ENCODE measurements at regions not wholly inside any gene's neighbourhood (a gene's known extent, or its start where the extent isn't known, plus 50 kb on each side); places are given as distances from the start of the nearest gene placed in this dataset.
"Not testable (repeated sequence)": the region's sequence is repeated elsewhere in the genome, so short reads cannot be mapped to it uniquely, and the experiment has no call there.

DNA sequence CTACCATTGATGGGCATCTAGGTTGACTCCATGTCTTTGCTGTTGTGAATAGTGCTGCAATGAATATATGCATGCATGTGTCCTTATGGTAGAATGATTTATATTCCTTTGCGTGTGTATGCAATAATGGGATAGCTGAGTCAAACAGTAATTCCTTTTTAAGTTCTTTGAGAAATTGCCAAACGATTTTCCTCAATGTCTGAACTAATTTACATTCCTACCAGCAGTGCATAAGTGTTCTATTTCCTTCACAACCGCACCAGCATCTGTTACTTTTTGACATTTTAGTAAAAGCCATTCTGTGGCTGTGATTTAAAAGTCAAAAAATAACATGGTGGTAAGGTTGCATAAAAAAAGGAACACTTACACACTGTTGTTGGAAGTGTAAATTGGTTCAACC, 103.1 kb upstream of the FAM47B start:
- Histone ChIP-seq H3K9me3 (no peaks in the 10 kb centered on the region), H3K27ac (no peak overlapping the region), H3K27me3 (no peaks in the 10 kb centered on the region), H3K4me3 (no peak overlapping the region), H3K4me1 (no peaks in the 10 kb centered on the region), H3K36me3 (no peaks in the 10 kb centered on the region)
- intact Hi-C loops (cut with DNase I) = no loop called here
- ATAC-seq (no peak), DNase-seq (no peak)
- TF ChIP-seq POLR2A (IDR thresholded peaks at IDR 0.05) (no peak), CTCF (IDR thresholded peaks at IDR 0.05) (no peak)
- WGBS (ENCODE audit: insufficient coverage, low coverage, low lambda C conversion rate, missing lambda C conversion rate) = 49% methylated on average over 3 of the region's 3 CpGs

GRCh38 chrX:34841205-34841604, 101.4 kb upstream of the FAM47B start:
- ATAC-seq; intact Hi-C loops (cut with DNase I): not testable (repeated sequence)

GRCh38 chrX:34848281-34848680, 94.3 kb upstream of the FAM47B start:
- no peak overlapping the region for H3K4me3 ChIP-seq
- ATAC-seq = no peak

More at GRCh38 chrX:34841205-34841604, 101.4 kb upstream of the FAM47B start:
- not testable (repeated sequence) for H3K4me3 ChIP-seq, H3K27ac ChIP-seq, DNase-seq, H3K4me1 ChIP-seq, H3K9me3 ChIP-seq, H3K27me3 ChIP-seq, H3K36me3 ChIP-seq

GRCh38 chrX:34849371-34849770, 93.2 kb upstream of the FAM47B start:
- ATAC-seq = no peak
- H3K27me3 ChIP-seq = no peaks in the 10 kb centered on the region
- no peak for DNase-seq
- intact Hi-C loops (cut with DNase I) = no loop called here
- TF ChIP-seq POLR2A (IDR thresholded peaks at IDR 0.05) = no peak
- TF ChIP-seq CTCF (IDR thresholded peaks at IDR 0.05) = no peak
- H3K36me3 ChIP-seq = no peaks in the 10 kb centered on the region
- no peaks in the 10 kb centered on the region for H3K9me3 ChIP-seq
- H3K27ac ChIP-seq = no peak overlapping the region
- WGBS (ENCODE audit: insufficient coverage, low coverage, low lambda C conversion rate, missing lambda C conversion rate) = 11% methylated on average over 1 of the region's 1 CpG
- H3K4me3 ChIP-seq = no peak overlapping the region
- no peaks in the 10 kb centered on the region for H3K4me1 ChIP-seq

More at GRCh38 chrX:34848281-34848680, 94.3 kb upstream of the FAM47B start:
- H3K4me1 ChIP-seq = no peaks in the 10 kb centered on the region
- intact Hi-C loops (cut with DNase I) = no loop called here
- no peak for DNase-seq
- no peaks in the 10 kb centered on the region for H3K36me3 ChIP-seq
- 33% methylated on average over 3 of the region's 3 CpGs for WGBS (ENCODE audit: insufficient coverage, low coverage, low lambda C conversion rate, missing lambda C conversion rate)
- H3K27me3 ChIP-seq = no peaks in the 10 kb centered on the region
- TF ChIP-seq CTCF (IDR thresholded peaks at IDR 0.05) = no peak
- no peak for TF ChIP-seq POLR2A (IDR thresholded peaks at IDR 0.05)
- no peak overlapping the region for H3K27ac ChIP-seq
- H3K9me3 ChIP-seq = no peaks in the 10 kb centered on the region

DNA sequence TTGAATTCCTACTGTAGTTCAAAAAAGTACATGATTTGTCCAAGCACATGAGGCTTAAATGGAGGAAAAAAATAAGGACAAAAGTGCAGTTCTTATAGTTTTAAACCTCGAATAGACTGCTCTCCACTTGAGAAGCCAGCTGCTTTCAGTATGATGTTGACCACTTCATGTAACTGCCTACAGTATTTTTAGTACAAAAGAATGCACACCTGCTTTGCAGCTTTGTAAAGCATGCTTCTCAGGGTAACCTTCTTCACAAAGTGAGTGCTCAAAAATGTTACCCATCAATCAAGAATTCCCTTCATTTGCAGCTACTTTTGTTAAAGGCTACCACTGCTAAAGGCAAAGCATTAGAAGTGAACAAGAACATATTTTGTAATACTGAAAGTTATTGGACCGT, 83.4 kb upstream of the FAM47B start:
- no peaks in the 10 kb centered on the region for H3K36me3 ChIP-seq
- ATAC-seq (no peak), DNase-seq (no peak)
- TF ChIP-seq POLR2A (IDR thresholded peaks at IDR 0.05) = no peak
- no peak for TF ChIP-seq CTCF (IDR thresholded peaks at IDR 0.05)
- no peaks in the 10 kb centered on the region for H3K4me1 ChIP-seq
- H3K4me3 ChIP-seq = no peak overlapping the region
- H3K27me3 ChIP-seq = no peaks in the 10 kb centered on the region
- no peak overlapping the region for H3K27ac ChIP-seq
- intact Hi-C loops (cut with DNase I) = no loop called here
- 14% methylated on average over 2 of the region's 2 CpGs for WGBS (ENCODE audit: insufficient coverage, low coverage, low lambda C conversion rate, missing lambda C conversion rate)
- no peaks in the 10 kb centered on the region for H3K9me3 ChIP-seq

Measured in right lobe of liver (tissue), 6 donors.